GM23338 (cell line): ENCODE measurements at regions not wholly inside any gene's neighbourhood (a gene's known extent, or its start where the extent isn't known, plus 50 kb on each side); places are given as distances from the start of the nearest gene placed in this dataset.

Experiments used
- ATAC-seq: fragments of 200-7000 bp; cut with Tn5 transposase; 3 replicates; pipeline ENCODE4 v1.9.1; 2020
- DNase-seq: peaks from one replicate; pipeline ENCODE4 v3.0.0-alpha.2; 2015; ENCODE audit warnings: low spot score
- H2AFZ ChIP-seq: fragments of 200-600 bp; sonication (generic); 2 replicates; pipeline ENCODE4 v1.8.0; 2016; ENCODE audit warnings: antibody characterized with exemption, mild to moderate bottlenecking, moderate library complexity
- H3F3A ChIP-seq: fragments of 200-600 bp; sonication (generic); replicated peaks from 2 replicates; pipeline ENCODE4 v1.8.0; 2017; ENCODE audit warnings: antibody characterized with exemption, mixed run types, low read depth
- H3K27ac ChIP-seq: fragments of 200-600 bp; sonication (generic); 2 replicates; pipeline ENCODE4 v1.6.1; 2016; ENCODE audit warnings: low read depth
- H3K27me3 ChIP-seq: fragments of 200-600 bp; sonication (generic); 2 replicates; pipeline ENCODE4 v1.8.0; 2016; ENCODE audit warnings: mild to moderate bottlenecking, mixed run types, moderate library complexity; ENCODE audit not compliant: insufficient read depth
- H3K36me3 ChIP-seq: fragments of 200-600 bp; sonication (generic); 2 replicates; pipeline ENCODE4 v1.8.0; 2016; ENCODE audit warnings: mild to moderate bottlenecking; ENCODE audit not compliant: insufficient read depth
- H3K4me1 ChIP-seq: fragments of 200-600 bp; sonication (generic); 2 replicates; pipeline ENCODE4 v1.8.0; 2016; ENCODE audit warnings: mild to moderate bottlenecking, moderate library complexity; ENCODE audit not compliant: insufficient read depth
- H3K4me2 ChIP-seq: fragments of 200-600 bp; sonication (generic); 2 replicates; pipeline ENCODE4 v1.7.1; 2017; ENCODE audit warnings: mixed run types
- H3K4me3 ChIP-seq: fragments of 200-600 bp; sonication (generic); 2 replicates; pipeline ENCODE4 v1.6.1; 2016; ENCODE audit warnings: mixed run types
- H3K79me2 ChIP-seq: fragments of 200-600 bp; sonication (generic); replicated peaks from 2 replicates; pipeline ENCODE4 v1.8.0; 2017; ENCODE audit warnings: mild to moderate bottlenecking; ENCODE audit not compliant: insufficient read depth
- H3K9me2 ChIP-seq: fragments of 200-600 bp; sonication (generic); 2 replicates; pipeline ENCODE4 v1.8.0; 2017; ENCODE audit not compliant: insufficient read depth
- H4K20me1 ChIP-seq: fragments of 200-600 bp; sonication (generic); replicated peaks from 2 replicates; pipeline ENCODE4 v1.8.0; 2017; ENCODE audit warnings: mild to moderate bottlenecking; ENCODE audit not compliant: insufficient read depth
- H3K27ac Mint-ChIP-seq: 2 replicates; pipeline ENCODE4 v1.8.0; 2020; ENCODE audit warnings: inconsistent platforms, mild to moderate bottlenecking, moderate library complexity, mixed read lengths
- H3K27me3 Mint-ChIP-seq: 3 replicates; pipeline ENCODE4 v1.8.0; 2022; ENCODE audit warnings: low read depth, mild to moderate bottlenecking, moderate library complexity, mixed read lengths, inconsistent platforms; ENCODE audit not compliant: insufficient read depth, poor library complexity
- H3K36me3 Mint-ChIP-seq: 3 replicates; pipeline ENCODE4 v1.8.0; 2021; ENCODE audit warnings: low read depth, mild to moderate bottlenecking, inconsistent platforms, moderate library complexity, mixed read lengths
- H3K4me1 Mint-ChIP-seq: 3 replicates; pipeline ENCODE4 v1.8.0; 2020; ENCODE audit warnings: mild to moderate bottlenecking, inconsistent platforms, mixed read lengths
- H3K4me3 Mint-ChIP-seq: 3 replicates; pipeline ENCODE4 v1.8.0; 2021; ENCODE audit warnings: moderate library complexity, mild to moderate bottlenecking, inconsistent platforms, mixed read lengths
- H3K9me3 Mint-ChIP-seq: 3 replicates; pipeline ENCODE4 v1.8.0; 2020; ENCODE audit warnings: moderate library complexity, mild to moderate bottlenecking, inconsistent platforms, mixed read lengths
- EZH2 ChIP-seq: fragments of 200-600 bp; sonication (generic); IDR thresholded peaks from one replicate; pipeline ENCODE4 v1.8.0; 2017; ENCODE audit warnings: antibody characterized with exemption, mild to moderate bottlenecking, low read depth; ENCODE audit not compliant: unreplicated experiment
- JUNB ChIP-seq: IDR thresholded peaks from one replicate; pipeline ENCODE4 v1.6.1; 2016; ENCODE audit warnings: antibody characterized with exemption; ENCODE audit not compliant: unreplicated experiment
- POLR2AphosphoS5 ChIP-seq: IDR thresholded peaks from 2 replicates; pipeline ENCODE4 v1.6.1; 2016; ENCODE audit warnings: antibody characterized with exemption, low read depth
- STAT1 ChIP-seq: IDR thresholded peaks from one replicate; pipeline ENCODE4 v1.6.1; 2016; ENCODE audit warnings: antibody characterized with exemption; ENCODE audit not compliant: unreplicated experiment
- ZNF114 ChIP-seq: fragments of 250-450 bp; sonication (Bioruptor Pico); IDR thresholded peaks from 2 replicates; pipeline ENCODE4 v1.5.0; 2020; ENCODE audit warnings: mild to moderate bottlenecking, moderate library complexity
- ZNF462 ChIP-seq: fragments of 250-450 bp; sonication (Bioruptor Pico); IDR thresholded peaks from 2 replicates; pipeline ENCODE4 v1.5.0; 2020; ENCODE audit warnings: mild to moderate bottlenecking, moderate library complexity

- no peaks in the 10 kb centered on the region for H3F3A ChIP-seq
- Mint-ChIP-seq H3K36me3 (no peaks in the 10 kb centered on the region), H3K27ac (no peak overlapping the region), H3K4me3 (no peak overlapping the region), H3K4me1 (peaks cover 12% of the 10 kb centered on the region; the same call in 2 of the 3 replicates), H3K27me3 (no peaks in the 10 kb centered on the region), H3K9me3 (no peaks in the 10 kb centered on the region)
- H3K4me3 ChIP-seq: no peak overlapping the region
- ATAC-seq (no peak), DNase-seq (no peak)
- H3K27me3 ChIP-seq: no peaks in the 10 kb centered on the region
- no peaks in the 10 kb centered on the region for H4K20me1 ChIP-seq
- H3K36me3 ChIP-seq: no peaks in the 10 kb centered on the region
- no peak overlapping the region for H3K4me2 ChIP-seq
- H2AFZ ChIP-seq: no peak overlapping the region; the same call in 1 of the 2 replicates
- no peak overlapping the region for H3K27ac ChIP-seq
- no peaks in the 10 kb centered on the region for H3K4me1 ChIP-seq
- H3K9me2 ChIP-seq: no peaks in the 10 kb centered on the region; the same call in 1 of the 2 replicates
- no peaks in the 10 kb centered on the region for H3K79me2 ChIP-seq
- no peak for TF ChIP-seq EZH2
- TF ChIP-seq ZNF114: no peak
- no peak for TF ChIP-seq POLR2AphosphoS5
- no peak for TF ChIP-seq ZNF462
Observed at GRCh38 chr20:12641619-12642018, 367.2 kb upstream of the SPTLC3 start.

- H3K9me2 ChIP-seq: no peaks in the 10 kb centered on the region; the same call in 1 of the 2 replicates
- H3K4me1 Mint-ChIP-seq: peaks cover 7% of the 10 kb centered on the region; the same call in 1 of the 3 replicates
- H3K4me3 Mint-ChIP-seq: no peak overlapping the region
- no peaks in the 10 kb centered on the region for H3K36me3 Mint-ChIP-seq
- H3K27ac Mint-ChIP-seq: no peak overlapping the region
- no peaks in the 10 kb centered on the region for H3K36me3 ChIP-seq
- H3K4me3 ChIP-seq: no peak overlapping the region
- DNase-seq: no peak
- H3K9me3 Mint-ChIP-seq: no peaks in the 10 kb centered on the region
- no peaks in the 10 kb centered on the region for H3K4me1 ChIP-seq
- H3K27ac ChIP-seq: no peak overlapping the region
- H3F3A ChIP-seq: no peaks in the 10 kb centered on the region
- H3K27me3 Mint-ChIP-seq: no peaks in the 10 kb centered on the region
- H2AFZ ChIP-seq: no peak overlapping the region
- no peak for ATAC-seq
- H3K79me2 ChIP-seq: no peaks in the 10 kb centered on the region
- no peaks in the 10 kb centered on the region for H3K27me3 ChIP-seq
- no peaks in the 10 kb centered on the region for H4K20me1 ChIP-seq
- no peak overlapping the region for H3K4me2 ChIP-seq
- no peak for TF ChIP-seq ZNF114
- no peak for TF ChIP-seq JUNB
- no peak for TF ChIP-seq ZNF462
- TF ChIP-seq STAT1: no peak
Observed at GRCh38 chr20:12644461-12644860, 364.3 kb upstream of the SPTLC3 start.
